ENCODE measurements at regions not wholly inside any gene's neighbourhood (a gene's known extent, or its start where the extent isn't known, plus 50 kb on each side); places are given as distances from the start of the nearest gene placed in this dataset.

DNA sequence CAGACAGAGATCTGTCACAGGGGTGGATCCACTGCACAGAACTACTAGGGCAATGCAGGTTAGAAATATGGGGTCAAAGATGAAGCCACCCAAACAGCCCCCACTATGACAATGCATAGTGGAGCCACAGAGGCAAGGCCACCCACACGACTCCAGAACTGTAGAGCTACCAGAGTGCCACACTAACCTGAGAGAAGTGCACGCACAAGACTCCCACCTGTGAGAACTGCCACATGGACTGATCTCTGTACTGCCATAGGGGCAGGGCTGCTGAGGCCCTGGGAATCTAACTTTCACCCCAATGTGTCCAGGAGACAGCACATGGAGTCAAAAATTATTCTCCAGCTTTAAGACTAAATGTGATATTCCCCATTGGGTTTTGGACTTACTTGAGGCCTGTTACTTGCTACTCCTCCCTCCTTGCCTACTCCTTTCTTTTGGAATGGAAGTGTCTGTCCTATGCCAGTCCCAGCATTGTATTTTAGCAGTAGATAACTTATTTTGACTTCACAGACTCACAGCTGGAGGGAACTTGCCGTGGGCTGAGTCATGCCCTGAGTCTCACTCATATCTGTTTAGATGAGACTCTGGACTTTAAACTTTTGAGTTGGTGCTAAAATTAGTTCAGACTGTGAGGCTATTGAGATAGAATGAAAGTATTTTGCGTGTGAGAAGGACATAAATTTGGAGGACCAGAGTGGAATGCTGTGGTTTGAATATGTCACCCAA, 853.3 kb downstream of the MAT2B start:
- no TSS peak for BruUV-seq (replicated peaks)
- no peak overlapping the region for H3K27ac ChIP-seq (ENCODE audit: low read depth, low read length, poor library complexity, severe bottlenecking)
- no peak overlapping the region for H2AFZ ChIP-seq (ENCODE audit: low read length)
- ChIA-PET POLR2A (interaction anchor here (0.5 kb wide), 1 partner anchor 9 kb away, joined by 3 read pairs; no protein-coding TSS in a partner anchor), CTCF (ENCODE audit: unreplicated experiment) (no interaction called here)
- H3K36me3 ChIP-seq (ENCODE audit: insufficient read depth, low read length): no peaks in the 10 kb centered on the region
- H3K4me2 ChIP-seq (ENCODE audit: low read length): no peak overlapping the region
- intact Hi-C loops (cut with micrococcal nuclease; ENCODE audit: unreplicated experiment): no loop called here
- TF ChIP-seq, protein P1, sequence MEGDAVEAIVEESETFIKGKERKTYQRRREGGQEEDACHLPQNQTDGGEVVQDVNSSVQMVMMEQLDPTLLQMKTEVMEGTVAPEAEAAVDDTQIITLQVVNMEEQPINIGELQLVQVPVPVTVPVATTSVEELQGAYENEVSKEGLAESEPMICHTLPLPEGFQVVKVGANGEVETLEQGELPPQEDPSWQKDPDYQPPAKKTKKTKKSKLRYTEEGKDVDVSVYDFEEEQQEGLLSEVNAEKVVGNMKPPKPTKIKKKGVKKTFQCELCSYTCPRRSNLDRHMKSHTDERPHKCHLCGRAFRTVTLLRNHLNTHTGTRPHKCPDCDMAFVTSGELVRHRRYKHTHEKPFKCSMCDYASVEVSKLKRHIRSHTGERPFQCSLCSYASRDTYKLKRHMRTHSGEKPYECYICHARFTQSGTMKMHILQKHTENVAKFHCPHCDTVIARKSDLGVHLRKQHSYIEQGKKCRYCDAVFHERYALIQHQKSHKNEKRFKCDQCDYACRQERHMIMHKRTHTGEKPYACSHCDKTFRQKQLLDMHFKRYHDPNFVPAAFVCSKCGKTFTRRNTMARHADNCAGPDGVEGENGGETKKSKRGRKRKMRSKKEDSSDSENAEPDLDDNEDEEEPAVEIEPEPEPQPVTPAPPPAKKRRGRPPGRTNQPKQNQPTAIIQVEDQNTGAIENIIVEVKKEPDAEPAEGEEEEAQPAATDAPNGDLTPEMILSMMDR (conservative IDR thresholded peaks at IDR 0.05; ENCODE audit: low read length): no peak
- TF ChIP-seq EZH2phosphoT487 (IDR thresholded peaks at IDR 0.05; ENCODE audit: borderline replicate concordance, low read depth, low read length): no peak
- H3K4me3 ChIP-seq (ENCODE audit: low read depth, low read length, poor library complexity, severe bottlenecking): no peak overlapping the region
- no peak for DNase-seq (ENCODE audit: low spot score)
- H3K9me2 ChIP-seq (ENCODE audit: insufficient read depth, low read length): no peaks in the 10 kb centered on the region
- H3K79me2 ChIP-seq (ENCODE audit: insufficient read depth, low read depth, low read length): no peaks in the 10 kb centered on the region
- no peaks in the 10 kb centered on the region for H4K20me1 ChIP-seq (ENCODE audit: insufficient read depth, low read length)
- H3K9me3 ChIP-seq (ENCODE audit: low read length): no peaks in the 10 kb centered on the region
- H3K4me1 ChIP-seq (ENCODE audit: insufficient read depth, low read length, poor library complexity, severe bottlenecking): no peaks in the 10 kb centered on the region

GRCh38 chr5:164359260-164360255, 854.1 kb downstream of the MAT2B start:
- H3K4me2 ChIP-seq (ENCODE audit: low read length): no peak overlapping the region
- H2AFZ ChIP-seq (ENCODE audit: low read length): no peak overlapping the region
- no peaks in the 10 kb centered on the region for H4K20me1 ChIP-seq (ENCODE audit: insufficient read depth, low read length)
- DNase-seq (ENCODE audit: low spot score): no peak
- ChIA-PET CTCF (ENCODE audit: unreplicated experiment) (no interaction called here), POLR2A (interaction anchor here (0.5 kb wide), 1 partner anchor 12 kb away, joined by 4 read pairs; no protein-coding TSS in a partner anchor)
- no peaks in the 10 kb centered on the region for H3K4me1 ChIP-seq (ENCODE audit: insufficient read depth, low read length, poor library complexity, severe bottlenecking)
- TF ChIP-seq, protein P1 (conservative IDR thresholded peaks at IDR 0.05; ENCODE audit: low read length): no peak
- TF ChIP-seq EZH2phosphoT487 (IDR thresholded peaks at IDR 0.05; ENCODE audit: borderline replicate concordance, low read depth, low read length): no peak
- no peak overlapping the region for H3K4me3 ChIP-seq (ENCODE audit: low read depth, low read length, poor library complexity, severe bottlenecking)
- no peak overlapping the region for H3K27ac ChIP-seq (ENCODE audit: low read depth, low read length, poor library complexity, severe bottlenecking)
- H3K9me3 ChIP-seq (ENCODE audit: low read length): no peaks in the 10 kb centered on the region
- H3K9me2 ChIP-seq (ENCODE audit: insufficient read depth, low read length): no peaks in the 10 kb centered on the region
- no TSS peak for BruUV-seq (replicated peaks)
- intact Hi-C loops (cut with micrococcal nuclease; ENCODE audit: unreplicated experiment): no loop called here
- H3K79me2 ChIP-seq (ENCODE audit: insufficient read depth, low read depth, low read length): no peaks in the 10 kb centered on the region
- no peaks in the 10 kb centered on the region for H3K36me3 ChIP-seq (ENCODE audit: insufficient read depth, low read length)
